Rectal smooth muscle tissue (tissue), 1 donor: ENCODE measurements at regions not wholly inside any gene's neighbourhood (a gene's known extent, or its start where the extent isn't known, plus 50 kb on each side); places are given as distances from the start of the nearest gene placed in this dataset.

Experiments used
- H3K27ac ChIP-seq: one replicate; pipeline ENCODE4 v1.7.0; 2013; ENCODE audit warnings: low read depth, low read length, inconsistent platforms
- H3K27me3 ChIP-seq: one replicate; pipeline ENCODE4 v1.7.0; 2013; ENCODE audit warnings: low read length; ENCODE audit not compliant: control insufficient read depth, insufficient read depth
- H3K36me3 ChIP-seq: one replicate; pipeline ENCODE4 v1.7.0; 2013; ENCODE audit warnings: low read length; ENCODE audit not compliant: control insufficient read depth, insufficient read depth
- H3K4me1 ChIP-seq: one replicate; pipeline ENCODE4 v1.7.0; 2013; ENCODE audit warnings: low read length; ENCODE audit not compliant: control insufficient read depth, insufficient read depth
- H3K4me3 ChIP-seq: one replicate; pipeline ENCODE4 v1.7.0; 2013; ENCODE audit warnings: low read length
- H3K9ac ChIP-seq: one replicate; pipeline ENCODE4 v1.7.0; 2013; ENCODE audit warnings: low read length

DNA sequence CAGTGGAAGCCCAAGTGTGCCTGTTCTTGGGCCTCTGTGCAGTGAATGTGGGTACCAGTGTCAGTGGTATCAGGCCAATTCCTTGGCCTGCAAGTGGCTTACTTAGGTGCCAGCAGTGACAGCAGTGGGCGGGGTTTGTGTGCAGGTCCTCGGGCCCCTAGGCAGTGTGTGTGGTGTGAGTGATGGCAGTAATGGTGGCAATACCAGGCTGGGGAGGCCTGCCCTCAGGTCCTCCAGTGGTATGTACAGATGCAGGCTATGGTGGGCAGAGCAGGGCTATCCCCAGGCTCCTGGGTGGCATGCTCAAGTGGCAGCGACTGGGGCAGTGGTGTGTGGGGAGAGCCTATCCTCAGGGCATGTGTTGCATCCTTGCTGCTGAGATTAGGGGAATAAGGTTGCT lies 379.7 kb downstream of the SQOR start:
- Histone ChIP-seq H3K36me3 (no peaks in the 10 kb centered on the region), H3K9ac (no peak overlapping the region), H3K27me3 (no peaks in the 10 kb centered on the region), H3K4me3 (no peak overlapping the region), H3K27ac (no peak overlapping the region), H3K4me1 (no peaks in the 10 kb centered on the region)

DNA sequence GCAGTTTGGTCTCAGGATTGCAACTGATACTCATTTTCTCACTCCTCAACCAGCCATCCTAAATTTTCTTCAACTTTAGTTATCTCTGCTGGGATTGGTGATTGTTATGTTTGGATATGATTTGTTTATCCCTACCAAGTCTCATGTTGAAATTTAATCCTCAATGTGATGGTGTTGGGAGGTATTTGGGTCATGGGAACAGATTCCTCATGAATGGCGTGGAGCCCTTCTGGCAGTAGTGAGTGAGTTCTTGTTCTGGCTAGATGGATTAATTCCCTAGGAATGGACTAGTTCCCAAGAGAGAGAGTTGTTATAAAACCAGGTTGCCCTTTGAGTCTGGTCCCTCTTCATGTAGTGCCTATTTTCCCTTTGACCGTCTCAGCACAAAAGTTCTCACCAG lies 399.9 kb downstream of the SQOR start:
- Histone ChIP-seq H3K4me3 (no peak overlapping the region), H3K27me3 (no peaks in the 10 kb centered on the region), H3K4me1 (no peaks in the 10 kb centered on the region), H3K9ac (no peak overlapping the region), H3K36me3 (no peaks in the 10 kb centered on the region), H3K27ac (no peak overlapping the region)

- Histone ChIP-seq H3K27ac (no peak overlapping the region), H3K9ac (no peak overlapping the region), H3K4me1 (no peaks in the 10 kb centered on the region), H3K36me3 (no peaks in the 10 kb centered on the region), H3K27me3 (no peaks in the 10 kb centered on the region), H3K4me3 (no peak overlapping the region)
Measured at GRCh38 chr15:46039703-46040102, 404.9 kb downstream of the SQOR start.

GRCh38 chr15:46041905-46042304 lies 407.1 kb downstream of the SQOR start:
- H3K36me3 ChIP-seq = no peaks in the 10 kb centered on the region
- H3K27me3 ChIP-seq = no peaks in the 10 kb centered on the region
- H3K27ac ChIP-seq = no peak overlapping the region
- no peak overlapping the region for H3K4me3 ChIP-seq
- H3K9ac ChIP-seq = no peak overlapping the region
- H3K4me1 ChIP-seq = no peaks in the 10 kb centered on the region

GRCh38 chr15:46059921-46060594 lies 425.2 kb downstream of the SQOR start:
- H3K27me3 ChIP-seq = no peaks in the 10 kb centered on the region
- peaks cover 2% of the 10 kb centered on the region for H3K4me1 ChIP-seq
- no peak overlapping the region for H3K9ac ChIP-seq
- no peak overlapping the region for H3K27ac ChIP-seq
- no peaks in the 10 kb centered on the region for H3K36me3 ChIP-seq
- no peak overlapping the region for H3K4me3 ChIP-seq

DNA sequence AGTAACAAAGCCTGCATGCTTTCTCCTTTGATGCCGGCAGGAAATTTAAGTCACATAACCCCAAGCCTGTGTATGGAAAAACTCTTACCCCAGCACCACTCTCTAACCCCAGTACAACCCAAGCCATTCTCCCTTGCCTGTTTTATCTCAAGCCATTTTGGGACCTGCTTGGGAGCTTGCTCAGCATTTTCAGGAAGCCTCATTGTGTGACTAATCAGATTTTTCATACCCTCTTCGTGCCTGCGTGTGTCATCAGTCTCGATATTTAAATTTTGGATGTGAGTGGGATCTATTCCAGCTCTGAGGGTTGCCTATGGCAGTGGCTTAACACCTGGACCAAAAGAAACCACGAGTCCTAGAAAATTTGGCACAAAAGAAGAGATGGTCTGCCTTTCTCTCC lies 426.2 kb downstream of the SQOR start:
- Histone ChIP-seq H3K4me1 (peaks cover 2% of the 10 kb centered on the region), H3K4me3 (no peak overlapping the region), H3K9ac (no peak overlapping the region), H3K27me3 (no peaks in the 10 kb centered on the region), H3K36me3 (no peaks in the 10 kb centered on the region), H3K27ac (no peak overlapping the region)

GRCh38 chr15:46077220-46077619 lies 442.4 kb downstream of the SQOR start:
- Histone ChIP-seq H3K4me3 (no peak overlapping the region), H3K4me1 (no peaks in the 10 kb centered on the region), H3K27ac (no peak overlapping the region), H3K36me3 (no peaks in the 10 kb centered on the region), H3K27me3 (no peaks in the 10 kb centered on the region), H3K9ac (no peak overlapping the region)

GRCh38 chr15:46079046-46079445 lies 444.2 kb downstream of the SQOR start:
- H3K27ac ChIP-seq = no peak overlapping the region
- no peaks in the 10 kb centered on the region for H3K27me3 ChIP-seq
- no peaks in the 10 kb centered on the region for H3K4me1 ChIP-seq
- H3K36me3 ChIP-seq = no peaks in the 10 kb centered on the region
- no peak overlapping the region for H3K9ac ChIP-seq
- no peak overlapping the region for H3K4me3 ChIP-seq

DNA sequence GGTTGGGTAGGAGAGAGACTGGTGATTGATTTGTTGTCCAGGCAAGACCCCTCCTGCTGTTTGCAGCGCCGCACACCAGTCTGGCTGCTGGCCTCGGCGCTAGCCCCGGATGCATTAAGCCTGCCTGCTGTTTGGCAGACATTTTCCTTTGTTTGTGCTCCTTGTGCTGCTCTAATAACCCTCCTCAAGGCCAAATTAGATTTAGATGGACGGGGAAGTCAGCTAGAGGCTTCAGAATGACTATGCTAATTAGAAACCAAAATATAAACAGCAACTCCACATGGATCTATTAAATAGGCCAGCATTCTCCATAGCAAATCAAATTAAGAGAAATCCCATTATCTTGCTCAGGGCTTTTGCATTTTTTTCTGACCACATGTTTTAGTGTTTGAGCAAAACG lies 445.2 kb downstream of the SQOR start:
- Histone ChIP-seq H3K9ac (no peak overlapping the region), H3K27me3 (no peaks in the 10 kb centered on the region), H3K4me1 (no peaks in the 10 kb centered on the region), H3K36me3 (no peaks in the 10 kb centered on the region), H3K27ac (no peak overlapping the region), H3K4me3 (no peak overlapping the region)

DNA sequence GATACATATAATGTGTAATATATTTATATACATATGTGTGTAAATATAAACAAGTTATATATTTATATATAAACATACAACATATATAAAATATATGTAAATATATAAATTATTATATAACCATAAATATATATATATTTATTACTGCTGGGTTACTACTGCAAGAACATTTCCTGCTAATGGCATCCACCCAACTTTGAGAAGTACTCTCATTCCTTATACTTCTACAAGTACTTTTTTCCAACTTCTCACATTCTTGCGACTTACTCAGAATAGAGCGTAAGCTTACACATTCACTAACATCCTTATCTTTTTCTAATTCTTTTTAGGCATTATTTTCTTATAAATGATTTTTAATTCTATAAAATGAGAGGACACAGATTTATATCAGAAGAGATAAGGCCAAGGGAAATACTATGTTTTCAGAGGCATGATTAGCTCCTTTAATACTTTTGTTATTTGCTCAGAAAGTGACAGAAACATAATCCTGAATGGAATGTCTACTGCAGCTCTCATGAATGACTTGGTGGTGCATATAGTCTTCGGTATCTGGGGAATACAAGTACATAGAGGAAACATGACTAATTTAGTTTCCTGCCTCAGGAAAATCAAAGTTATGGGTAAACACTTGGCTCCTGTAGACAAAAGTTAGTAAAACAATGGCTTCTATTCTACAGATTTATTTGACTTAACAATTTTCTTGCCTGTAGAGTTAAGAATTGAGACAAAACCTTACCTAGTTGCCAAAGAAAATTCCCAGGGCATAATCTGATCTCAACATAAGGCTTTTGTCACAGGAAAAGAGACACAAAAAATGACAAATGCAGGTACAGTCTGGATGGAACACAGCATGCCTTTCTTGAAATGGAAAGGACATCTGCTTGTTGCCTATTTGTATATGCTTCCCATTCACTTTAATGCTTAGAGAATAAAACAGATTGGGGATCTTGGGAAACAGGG lies 453.9 kb downstream of the SQOR start:
- Histone ChIP-seq H3K4me1 (no peaks in the 10 kb centered on the region), H3K9ac (no peak overlapping the region), H3K27ac (no peak overlapping the region), H3K27me3 (no peaks in the 10 kb centered on the region), H3K36me3 (no peaks in the 10 kb centered on the region), H3K4me3 (no peak overlapping the region)

GRCh38 chr15:46089467-46089935 lies 454.7 kb downstream of the SQOR start:
- no peak overlapping the region for H3K27ac ChIP-seq
- H3K36me3 ChIP-seq = no peaks in the 10 kb centered on the region
- no peaks in the 10 kb centered on the region for H3K27me3 ChIP-seq
- no peak overlapping the region for H3K4me3 ChIP-seq
- H3K9ac ChIP-seq = no peak overlapping the region
- no peaks in the 10 kb centered on the region for H3K4me1 ChIP-seq

GRCh38 chr15:46091860-46092450 lies 457.1 kb downstream of the SQOR start:
- H3K27ac ChIP-seq = no peak overlapping the region
- no peak overlapping the region for H3K4me3 ChIP-seq
- no peaks in the 10 kb centered on the region for H3K36me3 ChIP-seq
- H3K27me3 ChIP-seq = no peaks in the 10 kb centered on the region
- H3K9ac ChIP-seq = no peak overlapping the region
- no peaks in the 10 kb centered on the region for H3K4me1 ChIP-seq
